ENCODE measurements at regions not wholly inside any gene's neighbourhood (a gene's known extent, or its start where the extent isn't known, plus 50 kb on each side); places are given as distances from the start of the nearest gene placed in this dataset.

- TF ChIP-seq CTCF (IDR thresholded peaks at IDR 0.05; ENCODE audit: low read length, missing control alignments), result no peak
- no peak for DNase-seq (ENCODE audit: low read depth)
- H3K4me3 ChIP-seq (replicated peaks; ENCODE audit: low read depth, low read length), result no peak overlapping the region
Observed at GRCh38 chr1:29958271-29958670, 721.9 kb downstream of the PTPRU start.

- TF ChIP-seq CTCF (IDR thresholded peaks at IDR 0.05; ENCODE audit: low read length, missing control alignments), result no peak
- no peak for DNase-seq (ENCODE audit: low read depth)
- H3K4me3 ChIP-seq (replicated peaks; ENCODE audit: low read depth, low read length), result no peak overlapping the region
Observed at GRCh38 chr1:29956349-29957030, 720.2 kb downstream of the PTPRU start.

- DNase-seq (ENCODE audit: low read depth), result no peak
- no peak for TF ChIP-seq CTCF (IDR thresholded peaks at IDR 0.05; ENCODE audit: low read length, missing control alignments)
- no peak overlapping the region for H3K4me3 ChIP-seq (replicated peaks; ENCODE audit: low read depth, low read length)
Observed at GRCh38 chr1:29954591-29954990, 718.3 kb downstream of the PTPRU start.

- H3K4me3 ChIP-seq (replicated peaks; ENCODE audit: low read depth, low read length), result no peak overlapping the region
- no peak for TF ChIP-seq CTCF (IDR thresholded peaks at IDR 0.05; ENCODE audit: low read length, missing control alignments)
- no peak for DNase-seq (ENCODE audit: low read depth)
Observed at GRCh38 chr1:29953961-29954360, 717.6 kb downstream of the PTPRU start.

- no peak for DNase-seq (ENCODE audit: low read depth)
- no peak overlapping the region for H3K4me3 ChIP-seq (replicated peaks; ENCODE audit: low read depth, low read length)
- no peak for TF ChIP-seq CTCF (IDR thresholded peaks at IDR 0.05; ENCODE audit: low read length, missing control alignments)
Observed at GRCh38 chr1:29949676-29950075, 713.4 kb downstream of the PTPRU start.

GRCh38 chr1:29948581-29948980, 712.3 kb downstream of the PTPRU start:
- DNase-seq (ENCODE audit: low read depth), result no peak
- no peak for TF ChIP-seq CTCF (IDR thresholded peaks at IDR 0.05; ENCODE audit: low read length, missing control alignments)
- no peak overlapping the region for H3K4me3 ChIP-seq (replicated peaks; ENCODE audit: low read depth, low read length)

GRCh38 chr1:29946057-29946456, 709.7 kb downstream of the PTPRU start:
- no peak for DNase-seq (ENCODE audit: low read depth)
- TF ChIP-seq CTCF (IDR thresholded peaks at IDR 0.05; ENCODE audit: low read length, missing control alignments), result no peak
- H3K4me3 ChIP-seq (replicated peaks; ENCODE audit: low read depth, low read length), result no peak overlapping the region

All from fibroblast of pulmonary artery (primary cell).